ENCODE measurements at regions not wholly inside any gene's neighbourhood (a gene's known extent, or its start where the extent isn't known, plus 50 kb on each side); places are given as distances from the start of the nearest gene placed in this dataset.

DNA sequence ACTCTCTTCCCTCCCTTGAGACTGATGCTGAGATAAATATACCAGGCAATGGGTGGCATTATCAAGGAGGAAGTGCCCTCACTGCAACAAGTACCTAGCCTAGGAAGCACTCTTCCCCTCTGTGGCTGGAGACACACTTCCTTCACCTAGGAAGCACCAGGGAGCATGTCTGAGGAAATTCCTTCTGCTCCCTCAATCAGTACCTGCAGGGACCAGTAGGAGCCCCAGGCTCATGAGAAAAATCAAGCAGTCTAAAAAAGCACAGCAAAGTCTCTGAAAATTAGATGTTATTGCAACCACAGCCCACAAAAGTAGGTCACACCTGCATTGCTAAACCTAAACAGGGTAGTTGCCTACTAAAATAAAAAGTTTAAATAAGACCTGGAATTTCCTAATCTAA, 78.2 kb upstream of the TRPM1 start:
- Histone ChIP-seq H3K4me1 (no peaks in the 10 kb centered on the region), H3K27me3 (no peaks in the 10 kb centered on the region), H3K9me3 (no peaks in the 10 kb centered on the region), H3K27ac (no peak overlapping the region), H3K36me3 (no peaks in the 10 kb centered on the region), H3K4me3 (no peak overlapping the region)
- intact Hi-C loops (cut with DNase I; ENCODE audit: low total_unique reads) (no loop called here), in situ Hi-C loops (cut with MboI; ENCODE audit: low pct_ligation_motif_present in 1 of 4, low pct_unique_long_range_greater_than_20kb in 1 of 4, low sequenced_read_pairs in 3 of 4) (no loop called here)
- TF ChIP-seq POLR2A (IDR thresholded peaks at IDR 0.05) = no peak
- TF ChIP-seq, protein P1, sequence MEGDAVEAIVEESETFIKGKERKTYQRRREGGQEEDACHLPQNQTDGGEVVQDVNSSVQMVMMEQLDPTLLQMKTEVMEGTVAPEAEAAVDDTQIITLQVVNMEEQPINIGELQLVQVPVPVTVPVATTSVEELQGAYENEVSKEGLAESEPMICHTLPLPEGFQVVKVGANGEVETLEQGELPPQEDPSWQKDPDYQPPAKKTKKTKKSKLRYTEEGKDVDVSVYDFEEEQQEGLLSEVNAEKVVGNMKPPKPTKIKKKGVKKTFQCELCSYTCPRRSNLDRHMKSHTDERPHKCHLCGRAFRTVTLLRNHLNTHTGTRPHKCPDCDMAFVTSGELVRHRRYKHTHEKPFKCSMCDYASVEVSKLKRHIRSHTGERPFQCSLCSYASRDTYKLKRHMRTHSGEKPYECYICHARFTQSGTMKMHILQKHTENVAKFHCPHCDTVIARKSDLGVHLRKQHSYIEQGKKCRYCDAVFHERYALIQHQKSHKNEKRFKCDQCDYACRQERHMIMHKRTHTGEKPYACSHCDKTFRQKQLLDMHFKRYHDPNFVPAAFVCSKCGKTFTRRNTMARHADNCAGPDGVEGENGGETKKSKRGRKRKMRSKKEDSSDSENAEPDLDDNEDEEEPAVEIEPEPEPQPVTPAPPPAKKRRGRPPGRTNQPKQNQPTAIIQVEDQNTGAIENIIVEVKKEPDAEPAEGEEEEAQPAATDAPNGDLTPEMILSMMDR (IDR thresholded peaks at IDR 0.05) = no peak
- no peak for TF ChIP-seq POLR2AphosphoS5 (IDR thresholded peaks at IDR 0.05)
- TF ChIP-seq EP300 (IDR thresholded peaks at IDR 0.05; ENCODE audit: low read depth) = no peak
- no peak for DNase-seq

DNA sequence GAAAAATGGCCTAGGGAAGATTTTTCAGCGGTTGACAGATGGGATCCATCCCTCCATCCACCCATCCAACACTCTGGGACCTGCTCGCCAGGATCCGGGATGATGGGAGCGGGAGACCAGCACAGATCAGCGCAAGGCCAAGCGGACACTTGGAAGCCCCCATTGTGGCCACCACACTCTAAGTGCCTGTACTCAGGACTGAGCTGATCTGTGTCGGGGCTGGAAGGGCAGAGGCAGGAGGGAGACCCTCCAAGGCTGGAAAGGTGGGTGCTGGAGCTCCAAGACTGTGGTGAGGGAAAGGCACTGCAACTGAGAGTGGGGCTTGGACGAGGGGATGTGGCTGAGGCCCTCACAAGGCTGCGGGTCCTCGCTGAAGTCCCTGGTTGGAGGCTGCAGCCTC, 91.8 kb upstream of the TRPM1 start:
- H3K4me1 ChIP-seq = no peaks in the 10 kb centered on the region
- H3K4me3 ChIP-seq = no peak overlapping the region
- intact Hi-C loops (cut with DNase I; ENCODE audit: low total_unique reads) (no loop called here), in situ Hi-C loops (cut with MboI; ENCODE audit: low pct_ligation_motif_present in 1 of 4, low pct_unique_long_range_greater_than_20kb in 1 of 4, low sequenced_read_pairs in 3 of 4) (loop anchor here in 1 of 4 donors (10.0 kb wide), 1 partner anchor 302 kb away; no protein-coding TSS in a partner anchor)
- peaks cover 7 to 14% of the 10 kb centered on the region in 2 donors for H3K9me3 ChIP-seq
- DNase-seq = no peak
- H3K27me3 ChIP-seq = no peaks in the 10 kb centered on the region
- H3K27ac ChIP-seq = no peak overlapping the region
- TF ChIP-seq POLR2AphosphoS5 (IDR thresholded peaks at IDR 0.05) (no peak), POLR2A (IDR thresholded peaks at IDR 0.05) (no peak), EP300 (IDR thresholded peaks at IDR 0.05; ENCODE audit: low read depth) (no peak)
- TF ChIP-seq, protein P1 (IDR thresholded peaks at IDR 0.05) = no peak
- 94% methylated on average over 10 of the region's 10 CpGs; no CpG with 5 or more reads in 1 of the 2 donors for WGBS, 2 donors (ENCODE audit: low coverage in 1 of 2)
- no peaks in the 10 kb centered on the region for H3K36me3 ChIP-seq

DNA sequence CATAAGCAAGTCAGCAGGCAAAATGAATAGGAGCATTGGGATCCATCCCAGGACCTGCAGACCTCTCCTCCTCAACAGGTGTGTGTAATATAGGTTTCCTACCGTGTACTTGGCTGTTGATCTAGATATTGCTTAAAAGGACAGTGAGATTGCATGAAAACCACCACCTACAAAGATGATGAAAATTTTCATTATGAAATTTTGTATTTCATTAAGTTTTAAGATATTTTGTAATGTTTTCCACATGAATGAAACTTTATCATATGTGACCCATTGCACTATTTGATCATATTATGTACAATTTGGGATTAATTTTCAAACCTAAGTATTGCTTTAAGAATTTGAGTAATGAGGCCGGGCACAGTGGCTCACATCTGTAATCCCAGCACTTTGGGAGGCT, 94.3 kb upstream of the TRPM1 start:
- H3K4me1 ChIP-seq = peaks cover 0 to 2% (median 0%) of the 10 kb centered on the region in 4 donors
- in situ Hi-C loops (cut with MboI; ENCODE audit: low pct_ligation_motif_present in 1 of 4, low pct_unique_long_range_greater_than_20kb in 1 of 4, low sequenced_read_pairs in 3 of 4) (loop anchor here in 1 of 4 donors (10.0 kb wide), 1 partner anchor 299 kb away; no protein-coding TSS in a partner anchor), intact Hi-C loops (cut with DNase I; ENCODE audit: low total_unique reads) (no loop called here)
- H3K4me3 ChIP-seq = no peak overlapping the region
- no peaks in the 10 kb centered on the region for H3K27me3 ChIP-seq
- TF ChIP-seq POLR2A (IDR thresholded peaks at IDR 0.05) (no peak), EP300 (IDR thresholded peaks at IDR 0.05; ENCODE audit: low read depth) (no peak), POLR2AphosphoS5 (IDR thresholded peaks at IDR 0.05) (no peak)
- TF ChIP-seq, protein P1 (IDR thresholded peaks at IDR 0.05) = no peak
- DNase-seq = no peak
- H3K27ac ChIP-seq = no peak overlapping the region
- H3K36me3 ChIP-seq = no peaks in the 10 kb centered on the region
- WGBS, 2 donors (ENCODE audit: low coverage in 1 of 2) = 62 to 63% methylated on average over 2 of the region's 2 CpGs
- no peaks in the 10 kb centered on the region for H3K9me3 ChIP-seq

DNA sequence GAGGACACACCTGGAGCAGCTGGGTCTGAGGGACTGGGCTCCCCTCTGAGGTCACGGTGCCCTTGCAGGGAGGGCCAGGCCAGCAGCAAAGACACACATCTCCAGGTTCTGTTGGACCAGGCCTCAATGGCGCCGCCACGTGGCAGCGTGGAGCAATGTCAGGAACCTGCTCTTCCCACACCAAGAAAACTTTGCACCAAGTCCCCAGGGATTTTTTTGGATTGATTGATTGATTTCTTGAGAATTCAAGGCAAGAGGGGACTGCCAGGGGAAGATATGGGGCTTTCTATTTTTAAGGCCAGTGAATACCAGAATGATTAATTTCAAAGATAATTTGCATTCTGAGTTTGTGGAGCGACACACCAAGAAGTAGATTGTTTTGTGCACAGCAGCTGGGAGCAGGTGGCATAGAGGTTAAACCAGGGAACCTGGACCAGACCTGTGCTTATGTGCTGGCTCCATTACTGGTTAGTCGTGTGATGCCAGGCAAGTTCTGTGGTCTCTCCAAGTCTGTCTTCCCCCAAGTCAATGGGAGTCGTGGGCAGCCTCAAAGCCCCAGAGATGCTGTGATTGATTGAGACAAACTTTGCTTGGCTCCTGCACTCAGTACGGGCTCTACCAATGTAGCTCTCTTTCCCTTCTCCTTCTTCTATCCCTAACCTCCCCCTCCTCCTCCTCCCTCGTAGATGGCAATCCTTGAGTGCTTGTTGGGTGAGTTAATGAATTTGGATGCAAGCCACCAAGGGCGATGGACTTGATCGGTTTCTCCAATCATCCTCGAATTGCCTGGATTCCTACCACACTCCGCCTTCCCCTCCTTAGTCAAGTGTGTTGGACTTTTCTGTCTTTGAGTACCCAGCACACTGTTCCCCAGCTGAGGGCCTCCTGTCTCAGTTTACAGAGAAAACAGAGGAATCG, 96.2 kb upstream of the TRPM1 start:
- Histone ChIP-seq H3K9me3 (no peaks in the 10 kb centered on the region), H3K27me3 (no peaks in the 10 kb centered on the region), H3K4me3 (no peak overlapping the region), H3K36me3 (no peaks in the 10 kb centered on the region), H3K27ac (no peak overlapping the region), H3K4me1 (peaks cover 0 to 3% (median 0%) of the 10 kb centered on the region in 4 donors)
- 47 to 56% methylated on average over 7 to 15 of the region's 15 CpGs for WGBS, 2 donors (ENCODE audit: low coverage in 1 of 2)
- DNase-seq = peak; percentile 53
- intact Hi-C loops (cut with DNase I; ENCODE audit: low total_unique reads) (no loop called here), in situ Hi-C loops (cut with MboI; ENCODE audit: low pct_ligation_motif_present in 1 of 4, low pct_unique_long_range_greater_than_20kb in 1 of 4, low sequenced_read_pairs in 3 of 4) (loop anchor here in 1 of 4 donors (10.0 kb wide), 1 partner anchor 297 kb away; no protein-coding TSS in a partner anchor)
- TF ChIP-seq POLR2A (IDR thresholded peaks at IDR 0.05) (no peak), POLR2AphosphoS5 (IDR thresholded peaks at IDR 0.05) (no peak), EP300 (IDR thresholded peaks at IDR 0.05; ENCODE audit: low read depth) (no peak)
- TF ChIP-seq, protein P1 (IDR thresholded peaks at IDR 0.05) = peak; percentile 51 to 65 (median 56)

Measured in transverse colon (tissue), 4 donors.